ENCODE measurements at regions not wholly inside any gene's neighbourhood (a gene's known extent, or its start where the extent isn't known, plus 50 kb on each side); places are given as distances from the start of the nearest gene placed in this dataset.

- 36 to 37% methylated on average over 4 of the region's 4 CpGs for WGBS, 2 donors
- H3K4me3 ChIP-seq (ENCODE audit: low read depth, poor library complexity, severe bottlenecking) = no peak overlapping the region
- TF ChIP-seq POLR2A (IDR thresholded peaks at IDR 0.05) (no peak), CTCF (IDR thresholded peaks at IDR 0.05) (no peak)
- no peak for DNase-seq (ENCODE audit: low spot score in 2 of 2)
- intact Hi-C loops (cut with DNase I; ENCODE audit: low total_unique reads) = no loop called here
Measured at GRCh38 chr18:71168557-71169145, 879.8 kb downstream of the SOCS6 start.

- TF ChIP-seq POLR2A (IDR thresholded peaks at IDR 0.05) (no peak), CTCF (IDR thresholded peaks at IDR 0.05) (no peak)
- no peak overlapping the region for H3K4me3 ChIP-seq (ENCODE audit: low read depth, poor library complexity, severe bottlenecking)
- WGBS, 2 donors = 37 to 54% methylated on average over 3 of the region's 3 CpGs
- intact Hi-C loops (cut with DNase I; ENCODE audit: low total_unique reads) = no loop called here
- no peak for DNase-seq (ENCODE audit: low spot score in 2 of 2)
Measured at GRCh38 chr18:71136487-71136886, 847.6 kb downstream of the SOCS6 start.

GRCh38 chr18:71134122-71134521 is 845.3 kb downstream of the SOCS6 start:
- WGBS, 2 donors = 70 to 71% methylated on average over 4 of the region's 4 CpGs
- no peak for DNase-seq (ENCODE audit: low spot score in 2 of 2)
- TF ChIP-seq POLR2A (IDR thresholded peaks at IDR 0.05) (no peak), CTCF (IDR thresholded peaks at IDR 0.05) (no peak)
- intact Hi-C loops (cut with DNase I; ENCODE audit: low total_unique reads) = no loop called here
- no peak overlapping the region for H3K4me3 ChIP-seq (ENCODE audit: low read depth, poor library complexity, severe bottlenecking)

- TF ChIP-seq CTCF (IDR thresholded peaks at IDR 0.05) (no peak), POLR2A (IDR thresholded peaks at IDR 0.05) (no peak)
- WGBS, 2 donors = 88 to 91% methylated on average over 12 of the region's 12 CpGs
- intact Hi-C loops (cut with DNase I; ENCODE audit: low total_unique reads) = no loop called here
- H3K4me3 ChIP-seq (ENCODE audit: low read depth, poor library complexity, severe bottlenecking) = no peak overlapping the region
- DNase-seq (ENCODE audit: low spot score in 2 of 2) = no peak
Measured at GRCh38 chr18:71131918-71132317, 843.1 kb downstream of the SOCS6 start.

GRCh38 chr18:71130351-71130750 is 841.5 kb downstream of the SOCS6 start:
- no peak overlapping the region for H3K4me3 ChIP-seq (ENCODE audit: low read depth, poor library complexity, severe bottlenecking)
- no peak for DNase-seq (ENCODE audit: low spot score in 2 of 2)
- TF ChIP-seq CTCF (IDR thresholded peaks at IDR 0.05) = no peak
- TF ChIP-seq POLR2A (IDR thresholded peaks at IDR 0.05) = no peak
- intact Hi-C loops (cut with DNase I; ENCODE audit: low total_unique reads) = no loop called here
- 82 to 83% methylated on average over 6 of the region's 6 CpGs for WGBS, 2 donors

GRCh38 chr18:71125581-71125980 is 836.7 kb downstream of the SOCS6 start:
- no peak overlapping the region for H3K4me3 ChIP-seq (ENCODE audit: low read depth, poor library complexity, severe bottlenecking)
- TF ChIP-seq CTCF (IDR thresholded peaks at IDR 0.05) (no peak), POLR2A (IDR thresholded peaks at IDR 0.05) (no peak)
- intact Hi-C loops (cut with DNase I; ENCODE audit: low total_unique reads) = no loop called here
- 63 to 79% methylated on average over 2 of the region's 2 CpGs for WGBS, 2 donors
- no peak for DNase-seq (ENCODE audit: low spot score in 2 of 2)
